Globus pallidus (tissue), 1 donor: ENCODE measurements at regions not wholly inside any gene's neighbourhood (a gene's known extent, or its start where the extent isn't known, plus 50 kb on each side); places are given as distances from the start of the nearest gene placed in this dataset.

Experiments used
- DNase-seq: peaks from one replicate; pipeline ENCODE4 v3.0.0-alpha.2; 2015; ENCODE audit warnings: low spot score

DNA sequence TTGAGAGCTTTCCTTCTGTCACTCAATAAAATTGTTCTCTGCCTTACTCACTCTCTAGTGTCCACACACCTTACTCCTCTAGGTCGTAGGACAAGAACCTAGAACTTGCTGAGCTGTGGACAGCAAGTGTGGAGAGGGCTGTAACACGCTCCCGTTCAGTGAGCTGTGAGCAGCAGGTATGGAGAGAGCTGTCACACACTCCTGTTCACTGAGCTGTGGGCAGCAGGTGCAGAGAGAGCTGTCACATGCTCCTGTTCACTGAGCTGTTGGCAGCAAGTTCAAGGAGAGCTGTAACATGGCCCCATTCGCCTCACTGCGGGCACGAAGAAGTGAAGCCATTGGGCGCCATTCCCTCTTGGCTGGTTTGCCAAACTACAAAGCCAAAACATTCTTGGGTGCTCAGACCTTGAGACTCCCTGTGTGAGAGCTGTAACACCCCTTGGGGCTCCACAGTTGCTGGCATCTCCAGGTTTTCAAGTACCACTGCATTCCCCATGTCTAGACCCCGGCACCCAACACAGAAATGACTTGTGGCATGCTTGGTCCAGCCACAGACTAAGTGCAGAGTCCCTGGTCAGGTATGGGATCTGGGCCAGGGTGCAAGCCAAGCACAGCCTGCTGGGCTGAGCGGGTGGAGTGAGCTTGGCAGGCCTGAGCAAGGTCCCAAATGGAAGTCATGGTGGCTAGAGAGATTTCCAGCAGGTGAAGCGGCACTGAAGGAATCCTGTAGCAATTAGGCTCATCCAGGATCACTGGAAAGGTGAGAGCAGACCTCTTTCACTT is 608.0 kb upstream of the CDH8 start:
- no peak for DNase-seq

DNA sequence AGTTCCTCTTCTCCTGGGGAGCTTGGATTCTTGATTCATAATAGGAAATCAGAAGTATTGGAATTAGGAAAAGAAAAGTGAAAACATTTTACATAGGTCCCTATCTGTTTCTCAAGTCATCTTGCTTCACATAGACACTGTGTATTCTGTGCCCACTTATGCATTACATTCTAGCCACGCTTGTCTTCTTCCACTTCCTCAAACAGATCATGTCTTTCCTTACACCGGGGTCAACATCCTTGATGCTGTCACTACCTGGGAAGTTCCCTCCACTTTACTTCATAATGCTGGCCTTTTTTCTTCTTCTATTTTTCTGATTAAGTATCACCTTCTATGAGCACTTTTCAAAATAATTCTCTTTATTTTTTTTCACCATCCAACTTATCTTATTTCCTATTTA is 606.4 kb upstream of the CDH8 start:
- no peak for DNase-seq

DNA sequence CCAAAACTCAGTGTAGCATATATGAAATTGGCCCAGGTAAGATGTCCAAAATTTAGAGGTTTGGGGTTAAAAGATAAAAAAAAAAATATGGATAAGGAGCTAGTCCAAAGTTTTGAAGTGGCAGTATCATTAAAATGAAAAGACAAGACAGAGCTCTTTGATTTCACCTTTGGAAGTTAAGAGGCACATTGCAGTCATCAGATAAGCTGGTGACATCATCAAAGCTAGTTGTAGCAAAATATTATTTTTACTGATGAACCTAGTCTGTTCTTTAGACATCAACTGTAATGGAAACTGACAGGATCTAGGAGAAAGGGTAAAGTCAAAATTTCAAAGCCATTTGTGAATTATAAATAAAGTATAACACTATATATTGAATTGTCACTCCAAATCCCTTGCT is 603.7 kb upstream of the CDH8 start:
- DNase-seq, result no peak

DNA sequence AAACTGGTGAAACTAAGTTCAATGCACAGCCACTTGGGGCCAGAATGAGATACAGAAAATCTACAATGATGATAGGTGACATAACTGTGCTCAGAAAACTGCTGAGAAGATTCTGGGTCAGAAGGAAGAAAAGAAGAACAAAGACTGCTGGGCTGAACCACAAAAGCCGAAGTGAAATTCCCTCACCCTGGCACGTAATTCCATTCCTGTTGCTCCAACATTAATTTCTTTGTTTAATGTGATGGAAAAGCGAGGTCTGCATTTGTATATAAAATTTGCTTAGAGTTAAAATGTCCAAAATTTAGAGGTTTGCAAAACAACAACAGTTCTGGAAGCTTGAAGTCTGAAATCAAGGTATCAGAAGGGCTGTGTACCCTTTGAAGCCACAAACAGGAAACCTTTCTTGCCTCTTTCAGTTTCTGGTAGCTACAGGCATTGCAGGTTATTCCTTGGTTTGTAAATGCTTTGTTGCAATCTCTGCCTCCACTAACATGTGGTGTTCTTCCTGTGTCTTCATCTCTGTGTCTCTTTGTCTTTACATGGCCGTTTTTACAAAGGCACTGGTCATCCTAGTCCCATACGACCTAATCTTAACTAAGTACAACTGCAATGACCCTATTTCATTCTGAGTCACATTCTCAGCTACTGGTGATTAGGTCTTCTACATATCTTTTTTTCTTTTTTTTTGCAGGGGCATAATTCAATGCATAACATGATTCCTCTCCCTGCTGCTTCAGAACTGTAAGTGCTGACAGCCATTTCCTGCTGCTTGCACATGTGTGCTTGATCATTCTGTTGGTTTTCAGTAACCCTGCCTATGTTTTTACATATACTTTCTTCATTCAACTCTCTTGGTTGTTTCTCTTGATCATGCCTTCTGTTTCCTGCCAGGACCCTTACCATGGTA is 603.0 kb upstream of the CDH8 start:
- no peak for DNase-seq

DNA sequence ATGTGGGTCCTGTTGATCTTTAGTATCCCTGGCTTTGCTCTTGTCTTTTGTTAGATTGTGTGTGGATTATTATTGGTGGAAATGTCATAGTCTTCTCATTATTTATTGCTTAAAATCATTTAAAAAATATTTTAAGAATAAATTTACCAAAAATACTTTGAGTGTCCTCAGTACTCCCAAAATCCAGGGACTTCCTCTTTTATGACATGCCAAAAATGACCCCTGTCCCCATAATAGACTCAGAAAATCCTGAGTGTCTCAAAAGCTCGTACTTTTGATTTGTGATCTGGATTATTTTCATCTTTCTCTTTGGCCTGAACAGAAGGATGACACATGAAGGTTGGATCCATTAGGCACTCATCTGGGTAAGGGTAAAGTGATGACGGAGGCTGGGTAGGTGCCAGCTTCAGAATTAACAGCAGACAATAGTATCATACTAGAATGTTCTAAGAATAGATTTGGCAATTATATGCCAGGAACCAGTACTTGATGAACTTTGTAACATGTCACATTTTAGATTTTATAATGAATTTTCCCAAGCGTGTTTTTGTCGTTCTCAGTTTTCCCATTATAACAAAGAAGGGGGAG is 602.2 kb upstream of the CDH8 start:
- no peak for DNase-seq

DNA sequence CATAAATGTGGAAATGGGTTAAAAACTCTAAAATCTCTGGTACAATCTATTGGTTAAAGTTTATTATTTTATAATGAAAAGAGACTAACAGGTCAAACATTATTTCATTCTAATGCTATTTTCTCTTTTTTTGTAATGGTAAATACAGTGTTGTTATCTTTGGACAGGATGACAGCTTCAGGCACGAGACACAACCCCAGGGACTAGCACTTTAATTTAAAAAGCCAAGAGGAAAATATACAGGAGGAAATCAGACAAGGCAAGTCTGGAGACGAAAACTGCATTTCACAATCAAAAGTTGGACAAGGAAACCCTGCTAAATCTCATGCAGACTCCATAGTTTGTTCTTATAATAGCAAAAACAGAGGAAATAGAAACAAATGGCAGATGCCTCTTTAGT is 589.1 kb upstream of the CDH8 start:
- DNase-seq, result no peak

DNA sequence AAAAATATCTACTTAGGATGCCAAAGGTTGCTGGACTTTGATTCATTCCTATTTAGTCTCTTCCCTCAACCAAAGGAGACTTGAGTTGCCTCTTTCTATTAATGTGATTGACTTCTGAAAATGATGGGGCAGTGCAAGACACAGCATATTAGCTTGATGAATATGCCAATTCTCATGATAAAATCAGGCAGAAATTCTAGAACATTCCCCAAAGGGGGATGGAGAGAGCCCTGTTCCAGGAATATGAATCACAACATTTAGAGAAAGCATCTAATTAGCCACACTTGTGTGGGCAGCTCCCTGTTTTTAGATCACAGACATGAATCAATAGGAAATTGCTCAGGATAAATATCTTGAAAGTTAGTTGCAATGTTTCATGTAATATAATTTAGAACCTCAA is 584.0 kb upstream of the CDH8 start:
- DNase-seq, result no peak

DNA sequence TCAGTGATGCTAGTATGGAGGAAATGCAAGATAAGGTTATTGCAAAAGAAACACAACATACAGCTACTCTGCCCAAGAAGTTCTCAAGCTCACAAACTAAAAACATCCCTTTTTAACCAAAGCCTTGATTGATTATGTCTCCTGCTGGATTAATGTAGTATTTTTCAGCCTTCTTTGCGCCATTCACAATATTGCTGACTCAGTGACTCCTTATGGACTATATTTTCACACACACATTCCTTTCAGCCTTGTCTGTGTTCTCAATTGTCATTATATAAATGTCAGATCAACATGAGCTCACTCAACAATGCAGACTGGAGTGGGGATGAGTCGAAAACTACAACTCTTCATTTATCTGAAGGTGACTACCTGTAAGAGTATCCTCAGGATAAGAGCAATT is 579.3 kb upstream of the CDH8 start:
- no peak for DNase-seq

DNA sequence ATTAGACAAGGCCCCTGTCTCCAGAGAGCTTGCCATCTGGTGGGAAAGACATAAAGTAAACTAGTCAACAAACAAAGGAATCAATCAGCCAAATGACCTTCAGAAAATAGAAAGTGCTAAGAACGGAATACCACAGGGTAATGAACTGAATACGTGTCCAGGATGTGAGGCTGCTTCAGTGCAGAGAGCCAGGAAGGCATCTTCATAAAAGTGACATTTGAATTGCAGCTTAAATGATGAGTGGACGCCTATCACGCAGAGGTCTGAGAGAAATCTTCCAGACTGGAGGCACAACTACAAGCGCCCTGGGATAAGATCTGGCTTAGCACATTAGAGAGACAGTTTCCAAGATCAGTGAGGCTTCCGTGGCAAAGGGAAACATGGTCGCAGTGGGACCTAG is 574.1 kb upstream of the CDH8 start:
- no peak for DNase-seq

DNA sequence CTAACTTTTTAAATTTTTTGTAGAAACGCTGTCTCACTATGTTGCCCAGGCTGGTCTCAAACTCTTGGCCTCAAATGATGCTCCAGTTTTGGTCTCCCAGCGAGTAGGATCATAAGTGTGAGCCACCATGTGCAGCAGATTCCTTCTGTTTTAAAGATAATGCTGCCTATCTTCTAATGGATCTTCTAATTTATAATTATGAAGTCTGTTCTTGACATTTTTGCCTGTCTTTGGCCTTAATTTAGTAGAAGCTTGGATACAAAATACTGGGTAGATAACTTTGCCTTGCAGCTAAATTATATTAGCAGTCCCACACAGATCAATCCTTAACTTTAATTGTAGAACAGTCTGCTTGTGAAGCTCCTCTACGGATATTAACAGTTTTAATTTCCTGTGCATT is 566.6 kb upstream of the CDH8 start:
- no peak for DNase-seq

DNA sequence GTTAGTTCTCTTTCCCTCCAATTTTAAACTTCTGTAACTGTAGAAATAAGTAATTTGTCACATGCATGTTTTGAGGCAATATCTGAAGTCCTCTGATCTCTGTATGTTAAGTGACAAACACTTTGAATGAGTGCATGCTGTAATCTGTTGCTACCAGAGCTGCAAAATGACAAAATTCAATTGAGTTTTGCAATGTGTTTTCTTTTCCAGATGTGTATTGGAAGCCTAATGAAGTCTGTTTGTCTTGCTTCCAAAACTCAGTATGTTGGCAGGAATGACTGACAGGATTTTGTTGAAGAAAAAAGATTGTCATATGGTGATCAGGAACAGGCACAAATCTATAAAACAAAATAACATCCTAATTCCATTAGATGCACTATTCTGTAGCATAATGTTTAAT is 561.6 kb upstream of the CDH8 start:
- DNase-seq, result no peak

DNA sequence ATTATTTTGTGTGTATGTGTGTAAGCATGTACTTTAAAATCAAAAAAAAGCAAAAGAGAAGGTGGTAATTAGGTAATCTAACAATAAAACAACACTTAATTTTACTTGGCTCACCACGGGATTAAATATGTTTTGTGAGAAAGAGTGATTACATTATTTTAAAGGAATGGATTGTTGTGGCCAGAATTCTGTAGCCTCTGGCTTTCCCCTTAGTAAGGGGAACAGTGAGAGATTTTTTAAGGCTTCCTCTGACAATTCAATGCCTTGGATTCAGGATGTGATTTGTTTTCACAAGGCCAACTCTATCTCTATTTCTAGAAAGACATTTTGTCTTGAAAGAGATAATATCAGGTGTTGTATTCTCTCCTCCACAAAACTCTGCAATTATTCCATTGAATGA is 560.3 kb upstream of the CDH8 start:
- DNase-seq, result no peak

DNA sequence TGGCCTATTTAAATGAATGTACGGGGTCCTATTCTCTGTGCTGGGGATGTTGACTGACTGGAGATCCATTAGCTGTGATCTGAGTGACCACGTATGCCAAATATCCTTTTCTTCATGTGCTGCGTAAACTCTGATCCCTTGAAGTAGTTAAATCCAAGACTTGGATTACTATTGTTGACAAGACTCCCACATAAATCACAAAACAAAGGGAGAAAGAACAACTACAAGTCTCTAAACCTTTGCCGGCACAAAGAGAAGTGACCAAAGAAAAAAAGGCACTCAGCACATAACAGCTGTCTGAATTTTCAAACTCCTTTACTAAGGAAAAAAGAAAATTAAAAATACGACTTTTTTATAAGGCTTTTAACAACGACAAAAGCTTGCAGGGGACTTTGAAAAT is 559.9 kb upstream of the CDH8 start:
- no peak for DNase-seq

DNA sequence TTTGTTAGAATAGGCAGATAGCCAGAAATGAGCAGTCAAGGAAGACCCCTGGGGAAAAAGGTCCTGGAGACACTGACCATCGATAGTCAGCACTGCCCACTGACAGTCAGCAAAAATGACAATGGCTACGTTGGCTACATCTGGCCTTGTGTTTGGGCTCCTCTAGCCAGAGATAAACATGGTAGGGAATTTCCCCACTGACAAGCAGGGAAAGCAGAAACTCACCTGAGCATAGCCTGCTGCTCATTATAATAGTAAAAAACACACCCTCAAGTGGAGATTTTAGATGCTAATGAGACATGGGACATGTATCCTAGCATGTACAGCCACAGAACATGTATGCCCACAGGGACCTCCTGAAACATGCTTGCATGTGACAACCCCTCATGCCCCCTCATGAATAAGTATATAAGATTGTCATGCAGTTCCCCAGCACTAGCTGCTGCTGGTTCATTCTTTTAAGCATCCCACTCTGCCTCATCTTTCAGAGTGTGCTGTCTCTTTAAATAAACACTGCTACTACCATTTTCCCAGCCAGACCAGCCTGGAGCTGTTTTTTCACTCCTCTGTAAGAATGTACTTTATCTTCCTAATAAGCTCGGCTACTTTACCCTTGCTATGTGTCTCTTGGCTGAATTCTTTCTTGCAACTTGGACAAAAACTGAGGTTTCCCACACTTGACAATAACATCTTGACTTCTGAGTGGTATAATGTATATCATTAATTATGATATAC is 550.1 kb upstream of the CDH8 start:
- peak; percentile 30 for DNase-seq

DNA sequence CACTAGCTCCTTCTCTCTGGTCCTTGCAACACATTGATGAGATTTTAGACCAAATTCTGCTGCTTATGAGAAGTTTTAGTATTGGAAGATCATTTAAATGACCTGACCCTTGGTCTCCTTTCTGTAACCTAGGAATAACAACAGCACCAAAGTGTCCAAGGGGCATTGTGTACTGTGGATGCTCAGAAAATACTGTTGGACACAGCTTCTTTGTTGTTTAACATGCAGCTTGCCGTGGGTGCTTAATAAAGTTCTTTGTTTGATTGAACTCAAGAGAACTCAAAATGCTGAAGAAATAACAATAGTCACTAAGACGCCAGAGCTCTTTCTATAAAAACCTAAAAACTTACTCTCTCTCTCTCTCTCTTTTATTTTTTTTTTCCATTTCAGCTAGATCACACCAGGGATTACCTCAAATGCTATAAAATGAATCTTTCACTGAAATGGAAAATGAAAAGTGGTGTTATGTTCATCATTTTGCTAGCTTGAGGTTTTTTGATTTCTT is 548.9 kb upstream of the CDH8 start:
- peak; percentile 85 for DNase-seq

DNA sequence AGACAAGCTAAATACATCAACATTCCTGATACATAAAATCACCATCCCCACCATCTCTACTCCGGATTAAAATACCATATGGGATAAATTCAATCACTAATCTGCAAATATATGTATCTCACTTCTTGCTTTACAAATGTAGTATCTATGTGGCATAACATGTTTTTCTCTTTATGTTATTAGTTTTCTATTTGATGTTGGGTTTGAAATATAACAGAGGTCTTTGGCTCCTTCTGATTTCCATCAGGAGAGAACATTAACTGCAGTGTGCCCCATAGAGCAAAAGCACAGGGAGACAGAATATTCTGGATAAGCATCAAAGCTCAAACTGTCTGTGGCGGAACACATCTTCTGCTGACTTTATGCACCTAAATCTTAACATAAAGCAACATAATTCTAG is 547.2 kb upstream of the CDH8 start:
- no peak for DNase-seq

DNA sequence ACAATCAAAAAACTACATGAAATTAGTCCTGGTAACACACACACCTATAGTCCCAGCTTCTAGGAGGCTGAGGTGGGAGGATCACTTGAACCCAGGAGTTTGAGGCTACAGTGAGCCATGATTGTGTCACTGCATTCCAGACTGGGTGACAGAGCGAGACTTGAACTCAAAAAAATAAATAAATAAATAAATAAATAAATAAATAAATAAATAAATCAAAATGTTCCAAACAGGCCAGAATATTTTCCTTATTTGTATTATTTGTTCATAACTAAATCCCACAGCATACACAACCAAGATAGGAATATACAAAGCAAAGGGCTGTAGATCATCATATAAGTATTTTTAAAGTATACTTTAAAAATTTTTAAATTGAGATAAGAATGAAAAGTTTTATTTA is 537.2 kb upstream of the CDH8 start:
- no peak for DNase-seq

DNA sequence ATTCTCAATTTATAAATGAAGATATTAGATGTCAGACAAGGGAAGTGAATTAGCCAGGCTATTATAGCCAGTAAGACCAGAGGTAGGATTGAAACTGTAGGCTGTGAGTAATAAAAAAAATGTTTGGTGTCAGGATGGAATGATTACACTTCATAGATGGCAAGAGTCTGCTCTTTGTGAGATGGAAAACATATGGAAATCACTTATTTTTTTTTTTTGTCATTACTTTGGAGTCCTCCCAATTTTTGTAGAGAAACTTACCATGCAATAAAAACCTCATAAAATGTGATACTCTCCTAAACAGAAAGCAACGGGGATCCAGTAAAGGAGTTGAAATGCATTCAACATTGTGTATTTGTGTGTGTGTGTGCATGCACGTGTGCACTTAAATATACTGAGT is 532.7 kb upstream of the CDH8 start:
- no peak for DNase-seq

DNA sequence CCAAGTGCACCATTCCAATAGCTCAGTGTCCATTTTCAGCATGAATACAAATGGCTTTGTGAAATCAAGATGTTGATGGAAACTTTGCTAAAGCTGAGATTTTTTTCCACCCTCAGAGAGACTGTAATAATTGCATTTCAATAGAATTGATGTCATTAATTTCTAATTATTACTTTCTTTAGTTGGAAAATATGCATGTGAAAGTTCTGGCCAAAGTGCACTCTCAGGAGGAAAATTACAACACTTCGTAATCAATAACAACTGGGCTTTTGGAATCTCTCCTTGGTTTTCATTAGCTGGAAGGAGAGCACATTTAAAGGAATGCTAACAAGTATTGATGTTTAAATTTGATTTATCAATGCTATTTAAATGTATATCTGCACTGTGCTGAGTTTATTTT is 529.5 kb upstream of the CDH8 start:
- DNase-seq, result no peak

DNA sequence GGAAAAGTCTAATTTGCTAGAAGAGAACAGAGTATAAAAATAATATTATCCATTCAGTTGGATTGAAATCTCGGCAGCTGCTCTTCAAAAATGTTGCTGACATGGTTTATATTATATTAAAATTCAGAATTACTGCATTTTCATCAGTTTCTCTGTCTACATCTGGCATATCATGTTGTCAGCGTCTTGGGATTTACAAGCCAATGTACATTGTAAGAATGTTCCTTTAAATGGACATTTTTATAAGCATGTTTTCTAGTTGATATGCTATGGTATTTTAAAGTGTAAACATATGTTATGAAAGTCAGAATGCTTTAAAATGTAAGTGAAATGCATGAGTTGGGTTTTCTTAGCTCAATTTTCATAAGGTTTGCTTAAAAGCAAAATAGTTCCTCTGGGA is 528.1 kb upstream of the CDH8 start:
- no peak for DNase-seq

DNA sequence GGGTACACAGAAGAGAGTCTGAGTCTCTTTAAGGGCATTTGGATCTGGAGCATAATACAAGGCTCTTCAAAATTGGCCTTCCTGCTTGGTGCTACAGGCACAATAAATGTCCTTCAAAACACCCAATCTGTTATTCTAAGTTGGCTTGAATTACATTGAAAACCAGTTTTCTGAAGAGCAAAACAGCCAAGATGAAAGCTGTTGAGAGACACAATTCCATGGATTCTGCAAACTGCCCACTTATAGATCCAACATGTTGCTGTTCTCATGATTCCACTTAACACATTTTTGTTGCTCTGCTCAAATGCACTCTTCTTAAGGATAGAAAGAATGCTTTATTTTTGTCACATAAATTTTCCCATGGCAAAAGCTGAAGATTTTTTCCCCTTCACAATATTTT is 525.9 kb upstream of the CDH8 start:
- DNase-seq, result no peak

DNA sequence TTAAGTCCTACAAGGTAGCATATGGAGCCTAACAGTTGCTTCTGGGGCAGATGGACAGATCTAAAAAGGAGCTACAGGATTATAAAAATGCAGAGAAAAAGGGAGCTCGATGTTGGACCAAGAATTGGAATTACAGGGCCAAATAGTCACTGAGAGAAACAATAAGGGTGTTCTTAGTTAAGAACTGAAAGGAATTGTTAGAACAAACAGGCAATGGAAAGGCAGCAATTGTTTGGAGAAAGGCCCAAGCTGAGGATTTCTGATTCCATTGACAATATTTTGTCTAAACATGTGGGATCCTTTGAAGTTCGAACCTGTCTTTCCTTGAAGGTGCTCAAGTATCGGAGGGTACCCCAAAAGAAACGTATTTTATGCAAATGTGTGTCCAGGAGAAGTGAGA is 513.6 kb upstream of the CDH8 start:
- DNase-seq, result peak; percentile 76
